ENCODE measurements at regions not wholly inside any gene's neighbourhood (a gene's known extent, or its start where the extent isn't known, plus 50 kb on each side); places are given as distances from the start of the nearest gene placed in this dataset.

GRCh38 chr3:83715307-83715706 is 1243.5 kb upstream of the CADM2 start:
- H3K23ac ChIP-seq (ENCODE audit: insufficient read length, low read depth, low read length), result no peak overlapping the region
- no peaks in the 10 kb centered on the region for H3K4me1 Mint-ChIP-seq
- H4K20me1 ChIP-seq (ENCODE audit: control insufficient read depth, insufficient read depth, insufficient read length), result no peaks in the 10 kb centered on the region
- no peak overlapping the region for H3K56ac ChIP-seq (ENCODE audit: insufficient read length, low read depth, low read length)
- H3K9me3 Mint-ChIP-seq, result no peaks in the 10 kb centered on the region
- H2AFZ ChIP-seq (ENCODE audit: low read length), result no peak overlapping the region
- no peak overlapping the region for H2BK5ac ChIP-seq (ENCODE audit: insufficient read length, low read length)
- H3T11ph ChIP-seq (ENCODE audit: low read length), result no peak overlapping the region
- H3K9ac ChIP-seq (ENCODE audit: extremely low read depth, insufficient read length, low read length), result no peak overlapping the region
- TF ChIP-seq CTCF (conservative IDR thresholded peaks at IDR 0.05), result no peak
- no peak overlapping the region for H2BK15ac ChIP-seq (ENCODE audit: low read depth, low read length)
- H3K27ac ChIP-seq (ENCODE audit: insufficient read length, low read depth, low read length), result no peak overlapping the region
- H3K27ac Mint-ChIP-seq, result no peak overlapping the region
- H4K5ac ChIP-seq (ENCODE audit: insufficient read length, low read depth, low read length), result no peak overlapping the region
- no peak overlapping the region for H2AK5ac ChIP-seq (ENCODE audit: insufficient read length, low read length)
- no peak overlapping the region for H3K4me2 ChIP-seq (ENCODE audit: insufficient read depth, insufficient read length, low read length)
- no peak overlapping the region for H2BK12ac ChIP-seq (ENCODE audit: insufficient read length, low read depth, low read length)
- no peak overlapping the region for H3K4ac ChIP-seq (ENCODE audit: low read depth, low read length)
- no peak overlapping the region for H3K4me3 Mint-ChIP-seq
- no peak overlapping the region for H4K8ac ChIP-seq (replicated peaks; ENCODE audit: insufficient read length, low read depth, low read length)
- no peaks in the 10 kb centered on the region for H3K79me1 ChIP-seq (ENCODE audit: insufficient read depth, low read depth, low read length, poor library complexity, severe bottlenecking)
- no peaks in the 10 kb centered on the region for H3K79me2 ChIP-seq (ENCODE audit: insufficient read depth, low read length)
- H3K4me1 ChIP-seq (ENCODE audit: insufficient read depth, low read length), result no peaks in the 10 kb centered on the region
- no peaks in the 10 kb centered on the region for H3K9me3 ChIP-seq (ENCODE audit: control insufficient read depth, low read depth, low read length)
- H3K18ac ChIP-seq (ENCODE audit: insufficient read length, low read depth, low read length), result no peak overlapping the region
- H3K23me2 ChIP-seq (ENCODE audit: insufficient read length, low read depth, low read length, poor library complexity, severe bottlenecking), result no peaks in the 10 kb centered on the region
- no peak for DNase-seq
- H3K36me3 Mint-ChIP-seq (ENCODE audit: insufficient read depth in 1 of 3, low read depth in 3 of 3), result no peaks in the 10 kb centered on the region
- H3K14ac ChIP-seq (ENCODE audit: insufficient read depth, low read length), result no peak overlapping the region
- no CpG with 5 or more reads among the region's 5 CpGs for WGBS (ENCODE audit: extremely low coverage, insufficient read length, low lambda C conversion rate)
- no peak overlapping the region for H2BK120ac ChIP-seq (ENCODE audit: low read depth, low read length, poor library complexity, severe bottlenecking)
- no peak overlapping the region for H2BK20ac ChIP-seq (ENCODE audit: low read depth, low read length, poor library complexity, severe bottlenecking)
- H4K91ac ChIP-seq (ENCODE audit: insufficient read length, low read depth, low read length), result no peak overlapping the region
- H3K27me3 Mint-ChIP-seq (ENCODE audit: low read depth), result no peaks in the 10 kb centered on the region
- no peaks in the 10 kb centered on the region for H3K27me3 ChIP-seq (ENCODE audit: insufficient read depth, low read length)
